Stimulated activated CD4-positive, alpha-beta T cell treated with anti-CD3 and anti-CD28 coated beads, Interleukin-2, amount 100 ng/mL, for 4 hours (primary cell): ENCODE measurements at regions not wholly inside any gene's neighbourhood (a gene's known extent, or its start where the extent isn't known, plus 50 kb on each side); places are given as distances from the start of the nearest gene placed in this dataset.

ENCODE experiments used
- DNase-seq: peaks from one replicate; pipeline ENCODE4 v3.0.0-alpha.2; 2020; ENCODE audit warnings: low read depth

DNA sequence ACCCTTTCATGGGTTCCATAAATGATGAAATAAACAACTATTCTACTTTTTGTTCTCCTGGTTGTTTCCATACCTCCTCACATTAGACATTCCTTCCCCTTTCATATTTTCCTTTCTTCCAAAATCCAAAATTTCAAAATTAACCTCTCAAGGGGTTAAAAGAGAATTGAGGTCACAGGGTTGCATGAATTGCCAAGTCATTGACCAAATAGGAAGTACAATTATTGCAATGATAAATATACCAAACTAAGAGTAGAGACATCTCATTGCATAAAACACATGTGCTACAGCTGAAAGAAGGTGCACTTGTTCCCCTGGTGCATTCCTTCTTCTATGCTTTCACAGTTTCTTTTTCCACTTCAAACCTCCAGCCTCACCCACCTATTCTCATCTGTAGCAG is 136.1 kb downstream of the KCTD12 start:
- no peak for DNase-seq

DNA sequence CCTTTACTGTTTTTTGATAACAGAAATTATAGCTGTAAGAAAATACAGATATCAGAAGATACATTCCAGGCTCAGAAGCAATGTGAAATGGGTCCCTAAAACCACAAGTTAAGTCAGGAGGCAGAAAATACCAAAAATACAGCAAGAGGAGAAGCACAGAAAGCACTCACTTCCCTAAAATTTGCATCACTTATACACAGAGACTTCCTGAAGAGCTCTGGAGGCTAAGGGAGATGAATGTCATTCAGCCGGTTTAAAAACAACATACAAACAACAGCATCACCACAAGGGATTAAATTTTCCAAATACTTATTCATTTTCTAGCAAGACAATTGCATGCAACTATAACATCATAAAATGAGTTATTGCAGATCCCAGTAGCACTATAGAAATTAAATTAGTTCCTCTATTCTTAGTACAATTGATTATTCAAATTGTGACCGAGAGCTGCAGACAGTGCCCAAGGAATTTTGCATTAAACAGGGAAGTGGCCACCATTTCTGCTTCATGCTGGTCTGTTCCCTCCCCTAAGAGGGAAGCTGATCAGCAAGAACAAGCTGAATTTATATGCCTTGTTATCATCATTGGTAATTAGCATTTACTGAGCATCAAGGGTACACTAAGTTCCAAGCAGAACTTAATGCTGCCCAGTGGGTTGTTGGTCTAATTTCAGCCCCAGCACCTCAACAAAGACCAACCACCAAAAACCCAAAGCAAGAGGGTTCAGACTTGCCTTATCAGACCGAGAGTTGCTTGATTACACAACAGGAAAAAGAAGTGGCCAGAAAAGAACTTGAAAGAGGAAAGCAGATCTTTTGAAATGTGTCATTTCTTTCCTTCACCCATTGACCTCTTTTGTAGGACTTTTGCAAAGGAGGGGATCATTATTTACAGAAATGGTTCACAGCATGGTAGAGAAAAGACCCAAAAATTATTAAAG is 140.7 kb downstream of the KCTD12 start:
- DNase-seq, result no peak

DNA sequence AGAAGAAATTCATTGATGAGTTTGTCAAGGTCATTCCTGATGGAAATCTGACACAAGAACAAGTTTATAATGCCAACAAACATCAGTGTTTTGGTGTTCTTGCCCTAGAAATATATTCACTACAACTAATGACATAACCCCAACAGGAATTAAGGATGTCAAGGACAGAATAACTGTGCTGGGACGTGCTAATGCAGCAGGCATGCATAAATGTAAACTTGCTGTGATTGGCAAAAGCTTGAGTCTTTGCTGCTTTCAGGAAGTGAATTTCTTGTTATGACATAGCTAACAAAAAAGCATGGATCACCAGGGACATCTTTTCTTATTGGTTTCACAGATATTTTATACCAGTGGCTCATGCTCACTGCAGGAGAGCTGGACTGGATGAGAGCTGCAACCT is 144.6 kb downstream of the KCTD12 start:
- DNase-seq, result no peak

GRCh38 chr13:76741046-76741445 is 145.2 kb downstream of the KCTD12 start:
- DNase-seq, result no peak

DNA sequence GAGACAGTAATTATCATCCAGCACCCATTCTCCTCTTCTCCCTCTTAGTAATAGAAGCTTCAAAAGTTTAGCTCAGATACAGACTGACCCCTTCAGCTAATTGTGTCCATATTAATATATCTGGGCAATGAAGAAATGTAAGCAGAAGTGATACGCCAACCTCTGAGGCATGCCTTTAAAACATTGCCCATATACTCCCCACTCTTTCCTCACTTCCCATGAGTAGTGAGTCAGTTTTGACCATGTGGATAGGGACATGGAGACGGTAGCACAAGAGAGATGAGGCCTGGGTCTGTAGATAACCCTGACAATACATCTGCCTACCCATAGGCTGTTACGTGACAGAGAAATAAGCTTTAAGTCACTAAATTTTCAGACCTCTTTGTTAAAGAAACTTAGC is 147.6 kb downstream of the KCTD12 start:
- DNase-seq, result no peak

DNA sequence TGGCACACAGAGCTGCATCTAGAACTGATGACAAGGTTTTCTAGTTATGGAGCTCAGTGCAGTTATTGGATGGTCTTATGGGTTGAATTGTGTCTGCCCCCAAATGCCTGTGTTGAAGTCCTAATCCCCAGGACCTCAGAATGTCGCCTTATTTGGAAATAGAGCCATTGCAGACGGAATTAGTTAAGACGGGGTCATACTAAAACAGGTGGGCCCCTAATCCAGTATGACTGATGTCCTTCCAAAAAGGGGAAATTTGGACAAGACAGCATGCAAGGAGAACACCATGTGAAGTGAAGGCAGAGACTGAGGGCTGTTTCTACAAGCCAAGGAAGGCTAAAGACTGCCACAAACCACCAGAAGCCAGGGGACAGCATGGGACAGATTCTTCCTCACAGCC is 148.7 kb downstream of the KCTD12 start:
- DNase-seq, result no peak

DNA sequence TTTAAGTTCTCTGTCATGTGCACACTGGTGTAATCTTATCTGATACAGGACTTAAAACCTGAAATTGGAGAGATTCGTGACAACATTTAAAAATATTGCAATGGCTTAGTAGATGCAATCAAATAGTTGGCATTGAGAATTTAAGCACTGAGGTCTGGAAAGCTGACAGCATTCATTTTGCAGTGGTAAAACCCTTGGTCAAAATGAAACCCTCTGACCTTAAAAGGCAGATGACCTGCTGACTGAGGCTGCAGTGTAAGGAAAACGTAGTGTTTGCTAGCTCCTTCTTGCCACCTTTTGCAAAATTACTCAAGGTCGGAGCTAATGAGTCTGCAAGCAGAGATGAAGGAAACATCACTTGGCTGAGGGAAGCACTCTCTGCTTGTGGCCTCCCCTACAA is 150.6 kb downstream of the KCTD12 start:
- no peak for DNase-seq

GRCh38 chr13:76733671-76734070 is 152.5 kb downstream of the KCTD12 start:
- no peak for DNase-seq

DNA sequence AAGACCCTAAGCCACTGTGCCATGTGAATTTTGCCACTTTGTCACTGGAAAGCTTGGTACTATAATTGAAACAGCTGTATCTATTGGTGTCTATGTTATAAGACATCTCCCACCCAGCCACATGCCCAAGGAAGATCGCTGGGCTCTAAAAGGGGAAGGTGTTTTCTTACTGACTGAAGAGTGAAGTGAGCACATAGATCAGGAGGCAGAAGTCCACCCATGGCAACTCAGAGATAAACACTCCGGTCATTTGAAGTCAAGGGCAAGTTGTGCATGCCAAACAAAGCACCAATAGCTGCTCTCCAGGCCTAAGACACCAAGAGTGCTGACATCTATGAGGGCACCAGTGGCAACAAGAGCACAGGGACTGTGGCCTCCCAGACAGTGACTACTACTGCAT is 153.8 kb downstream of the KCTD12 start:
- no peak for DNase-seq

GRCh38 chr13:76730220-76730619 is 156.0 kb downstream of the KCTD12 start:
- DNase-seq, result no peak

- DNase-seq, result no peak
These were observed 156.5 kb downstream of the KCTD12 start for GRCh38 chr13:76729691-76730090.

DNA sequence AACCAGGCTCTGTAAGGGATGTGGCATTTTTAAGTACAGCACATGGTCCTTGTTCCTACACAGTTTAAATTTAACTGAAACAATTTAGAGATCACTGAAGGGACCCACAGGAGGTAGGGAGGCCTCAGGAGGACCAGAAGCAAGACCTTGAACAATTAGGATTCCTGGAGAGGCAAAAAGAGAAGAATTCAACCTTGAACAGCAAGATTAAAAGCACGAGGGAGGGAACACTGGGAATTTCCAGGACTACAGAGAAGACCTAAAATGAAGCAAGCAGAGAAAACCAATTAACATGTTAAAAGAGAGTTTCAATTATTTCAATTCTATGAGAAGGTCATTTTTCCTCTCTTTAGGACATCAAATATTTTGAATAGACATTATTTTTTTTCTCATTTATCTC is 160.3 kb downstream of the KCTD12 start:
- DNase-seq, result no peak

- DNase-seq, result no peak
These were observed 161.0 kb downstream of the KCTD12 start for GRCh38 chr13:76725211-76725610.

DNA sequence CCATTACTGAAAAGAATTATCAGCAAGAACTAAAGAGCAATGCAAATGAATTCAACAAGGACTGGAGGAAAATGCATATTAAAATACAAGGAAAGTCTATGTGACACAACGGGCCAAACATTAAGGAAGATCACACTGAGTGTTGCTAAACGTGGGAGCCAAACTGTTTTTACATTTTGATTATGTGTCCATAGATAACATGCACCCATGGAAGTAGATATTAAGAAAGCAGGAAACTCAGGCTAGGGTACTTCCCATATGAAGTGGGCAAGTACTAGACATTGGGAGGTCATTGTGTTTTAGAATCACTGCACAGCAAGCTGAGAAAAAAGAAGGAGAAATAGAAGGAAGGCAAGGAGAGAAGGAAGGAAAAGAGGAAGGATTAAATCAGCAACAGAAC is 161.8 kb downstream of the KCTD12 start:
- DNase-seq, result no peak

DNA sequence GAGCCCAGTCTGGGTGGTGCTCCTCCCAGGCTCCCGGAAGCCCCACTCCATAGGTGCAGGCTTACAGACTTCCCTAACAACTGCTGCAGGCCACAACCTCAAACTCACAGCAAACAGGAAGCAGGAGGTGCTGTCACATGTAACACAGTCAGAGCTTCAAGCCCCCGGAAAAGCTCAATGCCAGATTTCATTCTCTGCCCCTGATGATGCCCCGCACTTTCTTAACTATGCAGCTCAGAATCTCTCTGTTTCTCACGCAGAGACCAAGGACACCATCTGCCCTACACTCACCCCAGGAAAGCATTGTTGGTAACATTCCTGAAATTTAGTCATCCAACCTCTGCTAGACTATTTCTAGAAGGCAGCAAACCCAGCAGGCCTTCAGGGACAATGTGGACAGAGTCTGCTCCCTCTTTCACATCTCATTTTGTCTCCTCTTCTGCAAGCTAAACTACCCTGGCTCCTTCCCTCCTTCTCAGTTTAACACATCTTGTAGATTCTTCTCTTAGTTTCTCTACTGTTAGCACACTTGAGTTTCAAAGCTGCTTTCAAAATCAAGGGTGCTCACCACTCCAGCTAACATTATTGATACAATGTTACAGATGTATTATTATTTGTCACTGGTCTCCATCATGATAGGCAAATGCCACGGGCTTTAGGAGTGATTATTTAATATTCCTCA is 162.5 kb downstream of the KCTD12 start:
- no peak for DNase-seq

GRCh38 chr13:76722782-76723181 is 163.4 kb downstream of the KCTD12 start:
- DNase-seq, result no peak

DNA sequence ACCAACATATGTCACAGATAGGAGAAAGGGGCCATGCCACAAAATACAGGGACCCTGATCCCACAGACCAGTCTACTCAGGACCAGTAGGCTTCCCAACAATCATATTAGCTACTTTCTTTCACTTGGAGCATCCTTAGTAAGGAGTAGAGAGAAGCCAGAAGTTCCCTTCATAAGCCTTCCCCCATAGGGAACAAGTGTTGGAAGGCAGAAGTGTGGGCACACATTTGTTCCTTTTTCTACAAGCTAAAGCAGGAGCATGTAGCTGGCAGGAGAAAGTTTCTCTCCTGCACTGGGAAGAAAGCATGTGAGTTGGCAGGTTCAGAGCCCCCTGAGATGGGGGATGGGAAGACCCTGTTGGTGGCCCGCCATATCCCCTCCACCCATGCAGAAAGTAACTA is 165.4 kb downstream of the KCTD12 start:
- DNase-seq, result no peak

GRCh38 chr13:76720416-76720815 is 165.8 kb downstream of the KCTD12 start:
- no peak for DNase-seq

DNA sequence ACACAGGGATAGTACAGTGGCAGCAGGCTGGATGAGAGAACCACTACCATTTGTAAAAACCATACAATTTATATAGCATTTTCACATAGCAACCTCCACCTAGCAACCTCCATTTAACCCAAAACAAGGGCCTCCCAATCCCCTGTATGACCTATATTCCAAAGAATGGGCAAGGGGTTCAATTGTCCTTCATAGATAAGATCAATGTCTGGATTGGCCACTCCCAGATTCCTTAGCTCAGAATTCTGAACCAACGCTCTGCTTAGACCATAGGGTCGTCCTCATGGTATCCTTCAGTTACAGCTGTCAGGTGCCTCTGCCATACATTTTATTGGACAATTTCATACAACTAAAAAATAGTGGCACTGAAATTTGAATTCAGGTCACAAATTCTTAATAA is 166.2 kb downstream of the KCTD12 start:
- DNase-seq, result no peak

GRCh38 chr13:76717092-76717491 is 169.1 kb downstream of the KCTD12 start:
- DNase-seq, result no peak

DNA sequence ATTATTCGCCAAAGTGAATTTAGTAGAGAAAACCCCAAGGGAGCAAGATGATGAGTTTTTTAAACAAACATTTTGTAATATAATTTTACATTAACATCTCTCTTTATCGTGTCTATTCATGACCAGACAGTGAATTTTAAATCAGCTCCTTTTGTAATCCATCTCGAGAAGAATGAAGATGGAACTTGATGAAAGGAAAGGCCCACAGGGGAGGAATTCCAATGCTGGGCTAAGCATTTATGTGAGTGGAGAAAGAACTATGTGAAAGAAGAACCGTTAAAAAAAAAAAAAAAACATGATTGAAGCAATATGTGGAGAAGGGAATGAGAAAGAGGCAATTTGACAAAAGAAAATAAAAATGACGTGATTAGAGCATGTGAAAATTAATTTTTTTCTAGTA is 170.6 kb downstream of the KCTD12 start:
- no peak for DNase-seq

DNA sequence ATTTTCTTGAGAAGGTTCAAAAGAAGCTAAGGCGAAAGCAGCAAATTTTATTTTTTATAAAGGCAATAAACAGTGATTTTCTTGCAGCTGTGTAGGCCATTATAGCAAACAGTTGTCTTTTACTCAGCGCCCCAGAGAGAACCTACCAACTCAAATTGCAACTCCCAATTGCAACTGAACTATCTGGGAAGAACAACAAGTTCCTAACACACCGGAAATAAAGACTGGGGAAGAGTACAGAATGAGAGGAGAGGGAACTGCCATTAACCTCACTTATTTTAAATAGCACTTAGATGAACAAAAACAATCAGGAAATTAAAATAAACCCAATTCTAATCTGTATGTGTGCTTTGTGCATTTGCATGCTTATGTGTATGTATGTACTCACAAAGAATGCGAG is 171.1 kb downstream of the KCTD12 start:
- no peak for DNase-seq

- no peak for DNase-seq
These were observed 172.9 kb downstream of the KCTD12 start for GRCh38 chr13:76713280-76713679.
